HG03520 (cell line): ENCODE measurements at regions not wholly inside any gene's neighbourhood (a gene's known extent, or its start where the extent isn't known, plus 50 kb on each side); places are given as distances from the start of the nearest gene placed in this dataset.

ENCODE experiments used
- ATAC-seq: cut with Tn5 transposase; IDR thresholded peaks from one replicate; pipeline ENCODE4 v1.9.1; 2021; ENCODE audit warnings: mild to moderate bottlenecking, moderate library complexity; ENCODE audit not compliant: unreplicated experiment

DNA sequence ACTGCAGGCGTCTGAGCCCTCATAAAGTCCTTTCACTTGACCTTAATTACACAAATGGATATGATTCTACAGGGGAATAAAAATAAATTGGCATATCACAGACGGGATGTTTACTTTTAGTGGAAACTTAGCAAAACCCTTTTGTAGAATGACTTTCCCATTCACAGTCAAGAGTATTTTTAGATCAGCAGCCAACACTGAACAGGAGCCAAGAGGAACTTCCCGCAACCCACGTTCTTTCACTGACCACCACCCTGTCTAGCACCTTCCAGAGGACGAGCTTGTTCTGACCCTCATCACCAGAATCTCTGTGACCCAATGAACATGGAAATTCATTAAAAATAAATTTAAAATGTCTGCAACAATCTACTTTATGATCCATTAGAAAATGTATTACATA, 119.0 kb upstream of the SNTG2 start:
- ATAC-seq = no peak

DNA sequence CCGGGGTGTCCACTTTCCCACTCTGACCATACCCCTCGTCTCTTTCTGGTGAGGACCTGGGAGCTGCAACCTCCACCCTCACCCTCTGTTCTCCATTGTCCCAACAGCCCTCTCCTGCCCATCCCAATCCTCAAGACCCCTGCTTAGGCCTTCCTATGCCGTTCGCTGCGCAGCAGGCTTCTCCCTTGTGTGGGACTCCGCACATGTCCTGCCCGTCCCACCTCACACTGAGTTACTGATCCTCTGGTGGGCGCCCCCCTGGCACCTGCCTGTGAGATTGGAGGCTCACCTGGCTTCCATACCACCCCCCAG, 119.5 kb upstream of the SNTG2 start:
- no peak for ATAC-seq

DNA sequence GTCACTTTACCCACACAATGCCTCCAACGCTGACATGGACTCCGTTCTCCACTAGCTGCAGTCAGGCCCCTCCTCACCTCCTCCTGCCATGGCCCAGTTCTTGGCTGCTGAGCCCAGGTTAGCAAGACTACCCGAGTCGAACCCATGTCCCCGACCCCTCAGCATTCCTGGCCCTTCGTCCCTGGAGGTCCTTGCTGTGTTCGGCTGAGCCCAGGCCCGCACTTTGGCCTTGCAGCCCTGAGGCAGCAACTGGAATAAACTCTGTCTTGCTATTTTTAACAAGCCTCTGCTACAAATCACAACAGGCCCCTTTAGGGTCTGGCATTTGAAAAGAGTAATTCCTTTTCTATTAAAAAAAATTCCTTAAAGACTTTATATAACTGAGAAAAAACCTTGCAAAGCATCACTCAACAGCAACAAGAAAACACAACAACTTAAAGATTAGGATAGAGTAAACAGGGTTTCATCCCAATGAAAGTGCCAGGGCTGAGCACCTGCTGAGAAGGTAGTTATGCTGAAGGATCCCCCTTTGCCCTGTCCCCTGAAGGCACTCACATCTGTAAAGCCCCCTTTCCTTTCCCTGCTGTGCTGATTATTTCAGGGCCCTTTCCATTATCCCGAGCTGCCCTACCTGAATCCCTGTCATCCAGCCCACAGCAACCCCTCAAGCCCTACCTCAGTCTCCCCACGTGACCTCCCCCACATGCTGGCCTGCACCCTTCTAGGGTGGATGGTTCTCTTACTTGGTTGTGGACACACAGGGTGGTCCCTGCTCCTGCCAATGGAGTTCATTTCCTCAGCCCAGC, 120.0 kb upstream of the SNTG2 start:
- no peak for ATAC-seq

DNA sequence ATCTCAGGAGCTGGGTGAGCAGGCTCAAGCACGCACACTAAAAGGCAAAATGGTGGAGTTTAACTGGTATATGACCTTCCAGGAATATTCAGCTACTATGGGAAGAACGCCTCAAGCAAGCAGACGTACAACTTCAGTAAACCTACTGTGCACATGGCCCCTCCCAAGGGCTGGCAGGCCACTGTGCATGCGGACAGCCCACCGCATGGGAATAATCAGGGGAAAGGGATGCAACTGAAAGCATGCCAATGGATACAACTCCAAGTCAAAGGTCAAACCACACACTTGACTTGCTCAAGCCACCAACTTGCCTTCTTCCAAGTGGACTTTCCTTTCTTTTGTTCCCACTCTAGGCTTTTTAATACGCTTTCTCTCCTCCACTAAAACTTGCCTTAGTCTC, 121.6 kb upstream of the SNTG2 start:
- ATAC-seq = no peak

DNA sequence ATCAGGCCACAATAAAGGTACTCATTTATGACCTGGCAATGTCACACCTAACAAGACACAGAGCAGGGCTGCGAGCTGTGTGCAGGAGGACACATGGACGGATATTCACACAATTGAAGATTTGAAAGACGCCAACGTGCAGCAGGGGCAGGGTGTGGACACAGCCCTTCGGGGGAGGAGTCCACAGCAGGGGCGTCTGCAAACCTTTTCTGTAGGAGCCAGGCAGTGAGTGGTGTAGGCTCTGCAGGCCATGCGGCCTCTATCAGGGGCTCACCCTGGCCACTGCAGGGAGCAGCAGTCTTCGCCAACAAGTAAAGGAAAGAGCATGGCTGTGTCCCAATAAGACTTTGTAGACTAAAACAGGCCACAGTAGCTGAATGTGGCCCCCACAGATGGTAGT, 125.7 kb upstream of the SNTG2 start:
- ATAC-seq = no peak

DNA sequence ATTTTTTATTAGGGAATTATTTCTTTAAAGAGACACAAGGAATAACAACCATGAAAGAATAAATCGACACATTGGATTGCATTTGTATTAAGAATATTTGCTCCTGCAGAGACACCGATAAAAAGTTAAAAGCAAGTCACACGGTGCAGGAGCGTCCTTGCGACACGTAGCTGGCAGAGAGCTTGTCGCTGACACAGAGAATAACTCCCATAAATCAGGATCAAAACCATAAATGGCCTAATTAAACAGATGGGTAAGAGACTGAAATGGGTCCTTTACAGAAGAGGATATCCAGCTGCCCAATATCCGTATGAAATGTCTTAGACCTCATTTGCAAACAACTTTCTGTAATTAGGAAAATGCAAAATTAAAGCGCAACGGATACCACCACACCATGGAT, 126.1 kb upstream of the SNTG2 start:
- no peak for ATAC-seq

DNA sequence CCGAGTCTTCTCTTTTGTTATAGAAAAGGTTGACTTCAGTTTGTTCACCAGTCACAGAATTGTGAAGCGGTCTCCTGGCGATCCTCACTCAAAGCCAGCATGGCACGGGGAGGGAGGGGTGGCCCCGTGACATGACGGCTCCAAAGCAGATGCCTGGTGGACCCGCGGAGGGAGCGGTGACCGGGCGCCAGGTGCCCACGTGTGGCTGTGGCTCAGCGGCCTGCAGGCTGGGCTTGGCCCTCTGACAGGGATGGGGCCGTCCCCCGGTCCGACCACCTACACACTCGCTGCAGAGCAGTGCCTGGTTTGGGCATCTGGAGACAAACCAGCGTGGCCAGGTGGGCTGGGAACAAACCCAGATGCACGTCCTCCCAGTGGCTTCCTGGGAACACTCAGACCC, 129.1 kb upstream of the SNTG2 start:
- no peak for ATAC-seq

DNA sequence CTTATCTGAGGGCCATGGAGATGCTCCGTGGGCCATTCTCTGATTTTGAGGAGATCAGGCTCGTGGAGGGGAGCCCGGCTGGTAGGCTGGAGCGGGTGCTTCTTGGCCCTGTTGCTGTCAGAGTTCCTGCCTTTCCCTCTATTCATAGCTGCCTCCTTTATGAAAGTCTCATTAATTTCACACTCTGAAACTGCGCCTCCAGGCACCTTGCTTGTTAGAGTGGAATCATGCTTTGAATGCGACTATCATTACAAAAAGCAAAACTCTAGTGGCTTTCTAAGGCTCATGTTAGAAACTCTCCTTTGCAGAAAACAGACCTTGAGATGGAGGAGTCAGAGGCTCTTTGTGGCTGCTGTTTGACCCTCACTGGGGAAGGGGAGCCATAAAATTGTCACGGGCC, 131.0 kb upstream of the SNTG2 start:
- no peak for ATAC-seq

DNA sequence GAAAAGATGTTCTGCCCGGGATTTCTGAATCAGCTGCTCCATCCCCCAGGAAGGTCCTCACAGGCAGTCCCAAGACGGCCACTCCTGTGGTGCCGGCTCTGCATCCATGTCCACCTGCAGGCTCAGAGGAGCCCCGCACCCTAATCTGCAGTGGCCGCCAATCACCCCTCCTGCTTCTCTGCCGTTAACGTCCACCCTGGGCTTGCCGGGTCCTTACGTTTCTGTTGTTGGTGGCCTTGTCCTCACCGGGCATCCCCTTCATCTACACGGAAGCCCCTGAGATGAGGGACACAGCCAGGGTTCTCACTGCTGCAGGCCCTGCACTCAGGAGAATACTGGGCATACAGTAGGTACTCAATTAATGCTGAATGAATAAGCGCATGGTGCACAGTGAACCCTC, 131.5 kb upstream of the SNTG2 start:
- no peak for ATAC-seq

DNA sequence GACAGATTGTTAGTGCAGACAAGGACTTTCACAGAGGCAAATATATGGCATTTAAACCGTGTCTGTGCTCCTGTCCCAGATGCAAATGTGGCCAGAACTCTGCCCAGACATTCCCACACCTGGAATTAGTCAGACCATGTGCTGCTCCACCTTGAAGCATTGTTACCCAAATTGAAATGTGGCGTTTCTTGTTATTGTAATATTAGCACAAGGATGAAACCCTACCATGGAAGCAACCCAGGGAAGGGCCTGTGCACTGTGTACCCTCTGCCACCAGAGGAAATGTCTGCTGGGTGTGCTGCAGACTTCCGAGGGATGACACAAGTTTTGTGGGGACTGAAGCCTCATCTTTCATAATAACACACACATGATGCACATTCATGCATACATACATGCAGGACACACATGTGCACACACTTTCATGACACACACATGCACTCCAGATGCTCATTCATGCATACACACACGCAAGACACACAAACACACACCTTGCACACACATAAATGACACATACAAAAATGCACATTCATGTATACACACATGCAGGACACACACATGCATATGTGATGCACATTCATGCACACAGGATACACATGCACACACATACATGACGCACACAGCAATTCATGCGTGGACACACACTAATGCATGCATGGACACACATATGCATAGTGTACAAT, 133.2 kb upstream of the SNTG2 start:
- no peak for ATAC-seq

DNA sequence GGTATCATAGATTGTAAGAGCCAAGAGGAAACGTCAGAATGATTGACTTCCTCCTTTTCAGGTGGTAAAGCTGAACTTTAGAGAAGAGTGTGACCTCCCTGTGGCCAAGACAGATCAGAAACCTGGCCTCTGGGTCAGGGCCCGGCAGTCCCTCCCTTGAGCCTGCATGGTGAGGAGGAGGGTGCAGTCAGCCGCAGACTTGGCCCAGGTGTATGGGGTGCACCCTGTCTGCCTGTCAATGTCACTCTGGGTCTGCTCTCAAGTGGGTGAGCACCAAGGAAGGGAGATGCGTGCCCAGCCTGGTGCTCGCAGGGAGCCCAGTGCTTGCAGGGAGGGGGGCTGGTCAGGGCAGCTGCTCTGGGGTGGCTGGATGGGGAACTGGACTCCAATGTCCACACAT, 134.4 kb upstream of the SNTG2 start:
- no peak for ATAC-seq

DNA sequence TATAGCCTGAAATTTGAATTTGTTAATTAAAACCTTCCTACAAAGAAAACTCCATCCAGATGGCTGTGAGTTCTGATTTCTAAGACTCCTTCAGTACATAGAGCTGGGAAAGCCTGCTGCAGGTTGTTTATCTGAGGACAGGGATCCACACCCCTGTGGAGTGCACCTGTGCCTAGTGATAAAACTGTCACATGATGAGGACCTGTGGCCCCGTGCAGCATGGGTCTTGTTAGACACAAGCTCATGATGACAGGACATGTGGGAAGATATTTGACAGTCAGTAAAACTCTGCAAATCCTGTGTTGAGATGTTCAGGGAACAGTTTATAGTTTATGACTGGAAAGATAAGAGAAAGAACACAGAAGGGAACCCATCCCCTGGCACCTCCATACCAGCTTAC, 133.2 kb upstream of the TMEM18 start:
- ATAC-seq = no peak

DNA sequence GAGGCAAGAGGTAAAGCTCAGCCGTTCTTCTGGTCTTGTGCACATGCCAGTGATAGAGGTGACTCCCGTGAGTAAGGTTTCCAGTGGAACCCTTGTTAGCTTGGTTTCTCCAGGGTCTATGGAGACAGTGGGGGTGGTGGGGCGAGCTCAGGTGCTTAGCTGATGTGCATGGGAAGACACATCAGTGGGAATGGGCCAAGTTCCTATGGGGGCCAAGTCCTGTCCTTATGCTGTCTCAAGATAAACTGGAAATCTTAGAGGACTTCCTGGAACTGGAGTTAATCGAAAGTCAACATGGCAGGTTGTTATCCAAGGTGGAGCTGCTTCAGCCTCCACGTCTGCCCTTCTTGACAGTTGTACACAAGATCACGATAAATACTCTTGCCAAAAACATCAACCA, 130.1 kb upstream of the TMEM18 start:
- no peak for ATAC-seq

DNA sequence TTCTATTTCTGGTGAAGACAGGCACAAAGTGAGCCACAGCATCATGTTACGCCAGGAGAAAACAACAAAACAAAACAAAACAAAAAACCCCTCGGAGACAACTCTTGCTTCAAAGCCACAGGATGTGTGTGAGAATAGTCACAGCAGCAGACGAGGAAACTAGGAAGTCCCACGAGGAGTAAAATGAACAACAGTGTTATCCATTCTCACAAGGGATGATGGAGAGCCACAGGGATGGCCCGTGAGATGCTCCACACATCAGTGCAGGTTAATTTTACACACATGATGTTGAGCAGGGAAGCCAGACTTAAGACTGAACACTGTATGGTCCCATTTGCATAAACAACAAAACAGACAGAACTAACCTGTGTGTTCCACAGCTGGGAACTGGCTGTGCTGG, 128.5 kb upstream of the TMEM18 start:
- ATAC-seq = no peak

DNA sequence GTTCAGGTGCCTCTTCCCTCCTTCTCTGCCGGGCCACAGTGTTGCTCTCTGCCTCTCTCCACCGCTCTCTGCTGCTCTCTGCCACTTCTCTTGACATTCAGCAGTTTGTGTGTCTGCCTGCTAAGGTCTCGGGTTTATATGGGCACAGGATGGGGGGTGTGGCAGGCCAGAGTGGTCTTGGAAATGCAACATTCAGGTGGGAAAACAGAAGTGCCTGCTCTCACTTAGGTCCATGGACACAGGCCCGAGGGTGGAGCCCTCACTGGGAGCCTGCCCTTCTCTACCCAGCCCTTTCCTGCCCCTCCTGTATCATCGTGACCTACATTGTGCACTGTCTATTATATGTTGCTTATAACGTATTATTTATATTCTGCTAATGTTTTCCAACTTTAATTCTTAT, 120.8 kb upstream of the TMEM18 start:
- ATAC-seq = no peak

DNA sequence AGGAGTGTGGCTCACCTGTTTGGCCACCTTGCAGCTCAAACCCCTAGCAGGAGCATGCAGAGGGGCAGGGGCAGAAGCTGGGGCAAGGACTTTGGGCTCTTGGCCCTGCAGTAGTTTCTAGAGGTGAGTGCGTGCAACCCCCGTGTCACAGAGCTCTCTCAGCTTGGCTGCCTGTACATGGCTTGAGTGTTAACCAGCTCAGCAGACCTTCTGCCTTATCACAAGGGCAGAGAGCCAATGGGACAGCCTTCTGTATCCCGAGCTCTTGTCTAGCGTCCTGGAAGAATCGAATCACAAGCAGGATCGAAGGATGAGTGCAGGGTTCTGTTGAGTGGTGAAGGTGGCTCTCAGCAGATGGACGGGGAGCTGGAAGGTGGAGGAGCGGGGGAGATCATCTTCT, 120.3 kb upstream of the TMEM18 start:
- ATAC-seq = no peak

DNA sequence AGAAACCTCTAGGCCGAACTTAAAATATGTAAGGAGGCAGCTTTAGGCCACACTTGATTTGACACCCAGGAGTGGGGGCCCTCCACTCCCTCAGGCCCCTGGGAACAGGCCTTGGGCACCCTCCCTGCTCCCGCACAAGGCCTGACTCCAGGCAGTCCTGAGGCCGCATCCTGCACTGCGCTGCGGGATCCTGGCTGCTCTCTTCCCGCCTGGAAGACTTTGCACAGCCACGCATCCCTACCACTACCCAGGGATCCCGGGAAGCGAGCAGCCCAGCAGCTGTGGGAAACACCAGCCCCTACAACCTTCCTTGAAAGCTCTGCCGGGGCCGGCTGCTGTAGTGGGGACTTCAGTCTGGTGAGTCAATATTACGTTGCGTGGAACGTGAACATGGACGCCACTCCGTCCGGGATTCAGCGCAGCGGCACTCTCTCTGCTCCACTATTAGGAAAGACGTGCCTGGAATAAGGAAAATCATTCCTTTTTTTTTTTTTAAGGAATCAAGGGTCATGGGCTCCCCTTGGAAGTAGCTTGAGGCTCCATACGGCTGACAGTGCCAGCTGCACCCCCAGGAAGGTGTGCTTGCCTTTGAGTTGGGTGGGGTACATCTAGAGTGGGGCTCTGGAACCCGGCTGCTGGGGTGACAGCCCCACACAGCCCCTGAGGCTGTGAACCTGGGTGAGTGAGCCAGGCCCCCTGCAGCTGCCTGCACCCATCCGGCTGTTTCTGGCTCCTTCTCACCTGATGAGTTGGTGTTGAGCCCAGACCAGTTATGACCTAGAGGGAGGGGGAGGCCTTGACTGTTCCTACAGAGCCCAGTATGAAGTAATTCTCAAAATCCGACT, 119.2 kb upstream of the TMEM18 start:
- ATAC-seq = no peak

DNA sequence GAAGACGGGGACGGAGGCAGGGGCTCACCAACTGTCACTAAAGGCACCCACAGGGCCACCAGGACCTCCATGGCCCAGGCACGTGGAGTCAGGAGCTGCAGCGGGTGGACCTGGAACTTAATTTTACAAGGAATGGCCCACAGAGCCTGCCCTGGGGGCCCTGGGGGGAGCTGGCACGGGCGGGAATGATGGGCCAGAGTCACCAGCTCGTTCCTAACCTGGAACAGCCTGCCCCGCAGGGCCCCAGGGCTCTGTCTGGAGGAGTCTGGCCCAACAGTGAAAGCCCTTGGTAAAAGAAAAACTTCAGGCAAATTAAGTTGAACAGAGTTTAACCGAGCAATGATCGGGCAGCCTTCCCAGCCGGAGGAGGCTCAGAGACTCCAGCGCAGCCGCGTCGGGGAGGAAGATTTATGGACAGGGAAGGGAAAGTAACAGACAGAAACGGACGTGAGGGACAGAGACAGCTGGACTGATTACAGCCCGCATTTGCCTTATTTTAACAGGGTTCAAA, 118.4 kb upstream of the TMEM18 start:
- ATAC-seq = no peak

DNA sequence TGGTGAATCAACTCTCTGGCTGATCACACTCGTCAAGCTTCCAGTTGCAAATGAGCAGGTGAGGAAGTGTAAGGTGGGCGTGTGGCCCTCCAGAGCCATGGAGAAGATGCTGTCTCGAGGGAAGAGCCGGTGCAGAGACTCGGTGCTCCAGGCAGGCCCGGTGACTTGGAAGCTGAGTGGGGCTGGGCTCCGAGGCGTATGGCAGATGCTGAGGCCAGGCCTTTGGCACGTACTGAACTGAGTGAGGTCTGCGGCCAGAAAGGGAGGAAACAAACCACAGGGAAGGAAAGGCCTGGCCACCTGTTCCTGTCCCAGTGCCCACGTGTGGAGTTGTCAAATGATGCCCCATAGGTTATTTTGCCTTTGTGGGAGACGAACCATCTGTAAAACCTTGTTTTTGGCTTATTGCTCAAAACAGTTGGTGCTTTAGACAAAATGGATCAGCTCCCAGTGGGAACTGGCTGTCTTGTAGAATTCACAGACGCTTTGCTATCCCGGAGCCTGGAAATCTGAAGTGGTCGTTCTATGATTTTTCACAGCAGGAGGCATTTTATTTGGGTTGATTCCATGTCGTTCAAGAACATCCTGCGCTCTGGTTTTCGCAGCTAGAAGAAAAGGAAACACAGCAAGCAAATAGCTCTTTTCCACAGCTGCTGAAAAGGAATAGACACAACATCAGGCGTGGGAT, 117.5 kb upstream of the TMEM18 start:
- no peak for ATAC-seq

DNA sequence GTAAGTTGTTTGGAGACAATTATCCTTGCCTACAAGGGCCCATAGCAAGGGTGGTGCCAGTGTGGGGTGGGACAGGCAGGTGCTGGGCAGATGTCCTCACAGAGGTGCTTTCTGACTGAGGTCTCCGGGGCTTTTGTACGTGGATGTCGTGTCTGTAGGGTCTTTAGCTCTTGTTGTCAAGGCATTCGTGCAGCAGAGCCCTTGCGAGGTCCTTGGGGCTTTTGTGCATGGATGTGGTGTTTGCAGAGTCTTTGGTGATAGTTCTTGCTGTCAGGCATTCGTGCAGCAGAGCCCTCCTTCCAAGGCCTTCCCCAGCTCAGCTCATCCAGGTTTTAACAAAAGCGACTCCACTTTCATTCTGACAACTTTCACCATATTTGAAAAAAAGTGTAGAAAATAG, 116.0 kb upstream of the TMEM18 start:
- no peak for ATAC-seq

DNA sequence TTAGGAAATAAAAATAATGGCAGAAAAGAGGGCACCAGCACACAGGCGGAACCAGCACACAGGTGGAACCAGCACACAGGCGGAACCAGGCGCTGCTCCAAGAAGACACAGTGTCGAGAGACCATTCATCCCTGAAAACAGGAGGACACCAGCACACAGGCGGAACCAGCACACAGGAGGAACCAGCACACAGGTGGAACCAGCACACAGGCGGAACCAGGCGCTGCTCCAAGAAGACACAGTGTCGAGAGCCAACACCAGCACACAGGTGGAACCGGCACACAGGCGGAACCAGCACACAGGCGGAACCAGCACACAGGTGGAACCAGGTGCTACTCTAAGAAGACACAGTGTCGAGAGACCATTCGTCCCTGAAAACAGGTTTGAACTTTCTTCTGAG, 115.5 kb upstream of the TMEM18 start:
- no peak for ATAC-seq
